Stimulated activated CD4-positive, alpha-beta T cell treated with anti-CD3 and anti-CD28 coated beads, TNF-alpha, amount 100 ng/mL, for 48 hours (primary cell): ENCODE measurements at regions not wholly inside any gene's neighbourhood (a gene's known extent, or its start where the extent isn't known, plus 50 kb on each side); places are given as distances from the start of the nearest gene placed in this dataset.
"Not testable (repeated sequence)": the region's sequence is repeated elsewhere in the genome, so short reads cannot be mapped to it uniquely, and the experiment has no call there.

Source experiments
- DNase-seq, 3 donors: peaks; one replicate each; pipeline ENCODE4 v3.0.0-alpha.2; 2020; ENCODE audit warnings: low read depth in 3 of 3

DNA sequence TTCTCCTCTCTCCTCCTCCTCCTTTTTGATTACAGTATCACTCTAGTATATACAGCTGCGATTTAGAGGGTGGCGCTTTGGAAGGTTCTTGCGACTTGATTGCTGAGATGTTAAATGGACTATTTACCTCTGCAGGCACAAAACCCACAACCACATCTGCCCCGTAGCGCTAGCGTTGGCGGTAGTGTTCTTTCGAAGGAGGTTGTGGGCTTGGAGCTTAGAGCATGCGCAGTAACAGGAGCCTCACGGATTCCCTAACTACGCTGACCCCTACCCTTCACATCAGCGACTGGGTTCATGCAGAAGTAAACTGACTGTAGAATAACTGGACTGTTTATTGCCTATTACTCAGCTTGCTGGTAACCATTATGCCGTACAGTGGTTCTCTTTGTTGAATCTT is 58.0 kb downstream of the CGGBP1 start:
- no peak for DNase-seq

DNA sequence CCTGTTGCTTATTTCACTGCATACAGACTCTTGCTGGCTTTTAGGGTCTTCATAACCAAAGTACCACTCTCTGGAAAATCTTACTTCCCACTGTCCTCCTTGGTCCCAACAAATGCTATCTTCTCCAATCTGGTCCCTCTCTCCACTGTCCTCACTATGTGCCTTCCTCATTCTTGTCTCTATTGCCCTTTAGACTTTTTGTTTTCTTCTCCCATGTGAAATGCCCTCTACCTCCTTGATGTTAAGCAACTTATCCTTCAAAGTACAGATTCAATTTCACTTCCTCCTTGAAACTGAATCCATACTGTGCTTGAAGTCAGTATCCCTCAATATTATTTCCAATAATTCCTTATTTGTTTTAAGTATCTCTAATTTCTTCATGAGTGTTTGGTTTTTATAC is 60.8 kb downstream of the CGGBP1 start:
- DNase-seq = no peak

DNA sequence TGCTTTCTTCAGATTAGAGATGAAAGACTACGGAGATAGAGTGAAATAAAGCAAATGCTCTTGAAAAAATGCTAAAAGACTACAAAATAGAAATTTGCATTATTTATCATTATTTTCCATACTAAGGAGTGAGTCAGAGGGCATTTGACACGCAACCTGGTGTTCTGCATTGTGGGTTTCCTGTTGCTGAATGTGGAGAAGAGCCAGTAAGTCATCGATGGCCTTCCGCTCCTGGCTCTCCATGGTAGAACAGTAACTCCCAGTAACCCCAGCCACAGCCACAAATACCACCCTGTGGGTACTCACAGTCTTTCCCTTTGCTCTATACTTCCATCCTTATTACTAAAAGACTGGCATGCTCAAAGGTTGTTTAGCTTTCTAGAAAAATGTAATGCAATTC is 61.5 kb downstream of the CGGBP1 start:
- peak; percentile 21 to 48 (median 32) for DNase-seq

DNA sequence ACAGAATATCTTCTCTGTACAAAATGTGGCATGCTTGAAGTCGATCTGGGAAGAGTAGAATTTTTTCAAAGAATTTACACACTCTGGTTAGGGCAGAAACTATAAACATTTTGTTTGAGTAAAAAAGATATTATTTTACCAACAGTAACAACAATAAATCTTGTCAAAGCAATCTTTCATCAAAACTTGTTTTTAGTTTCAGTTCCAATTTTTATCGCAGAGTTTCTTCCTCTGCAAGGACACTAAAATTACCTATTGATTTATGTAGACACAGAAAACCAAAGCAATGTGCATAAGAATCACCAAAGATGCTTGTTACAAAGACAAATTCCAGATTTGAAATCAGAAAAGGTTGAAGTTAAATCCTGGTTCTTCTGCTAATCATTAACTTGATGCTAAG is 61.9 kb downstream of the CGGBP1 start:
- DNase-seq = no peak

DNA sequence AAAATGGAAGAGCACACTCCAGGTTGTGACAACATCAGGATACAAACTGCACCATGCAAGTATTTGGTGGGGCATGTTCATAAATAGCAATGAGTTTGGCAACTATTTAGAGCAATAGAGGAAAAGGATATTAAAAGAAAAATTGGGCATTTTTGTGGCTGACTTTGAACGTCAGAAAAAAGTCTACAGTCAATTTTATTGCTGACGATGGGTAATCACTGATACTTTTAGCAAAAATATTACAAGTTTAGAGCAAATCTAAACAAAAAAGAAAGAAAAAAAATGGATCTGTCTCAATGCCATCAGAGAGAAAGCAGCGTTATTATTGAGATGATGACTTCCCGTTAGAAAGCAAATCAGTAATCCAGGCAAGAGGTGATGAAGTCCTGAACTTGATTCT is 65.2 kb downstream of the CGGBP1 start:
- no peak for DNase-seq

DNA sequence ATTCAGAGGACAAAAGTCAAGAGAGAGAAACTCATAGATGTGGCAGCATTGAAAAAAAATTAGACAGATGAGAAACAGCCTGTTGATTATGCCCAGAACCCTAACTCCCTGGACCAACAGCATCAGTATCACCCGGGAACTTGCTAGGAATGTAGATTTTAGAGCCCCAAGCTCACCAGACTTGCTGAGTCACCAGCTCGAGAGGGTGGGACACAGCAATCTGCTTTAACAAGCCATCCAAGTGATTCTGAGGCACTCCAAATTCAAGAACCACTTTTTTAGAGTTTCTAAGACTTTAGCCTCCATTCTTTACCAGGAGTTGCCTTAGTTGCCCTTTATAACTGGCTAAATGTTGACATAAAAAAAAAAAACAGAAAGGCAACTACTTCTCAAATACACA is 70.9 kb downstream of the CGGBP1 start:
- DNase-seq = no peak

DNA sequence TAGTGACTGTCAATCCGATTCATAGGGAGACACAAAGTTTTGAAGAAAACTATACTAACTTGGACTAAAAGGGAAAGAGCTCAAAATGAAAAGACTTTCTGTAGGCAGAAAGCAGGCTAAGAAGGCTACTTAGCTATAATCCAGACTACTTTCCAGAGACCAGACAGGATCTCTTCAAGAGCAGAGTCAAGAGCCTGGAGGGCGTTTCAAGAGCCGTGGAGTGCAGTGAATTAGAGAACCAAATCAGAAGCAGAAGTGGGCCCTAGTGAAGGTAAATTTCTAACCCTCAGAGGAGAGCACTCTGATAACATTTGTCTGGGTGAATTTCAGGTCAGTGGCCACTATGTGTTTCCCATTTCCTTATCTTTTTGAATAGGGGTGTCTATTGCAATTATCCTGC is 76.4 kb downstream of the CGGBP1 start:
- no peak for DNase-seq

DNA sequence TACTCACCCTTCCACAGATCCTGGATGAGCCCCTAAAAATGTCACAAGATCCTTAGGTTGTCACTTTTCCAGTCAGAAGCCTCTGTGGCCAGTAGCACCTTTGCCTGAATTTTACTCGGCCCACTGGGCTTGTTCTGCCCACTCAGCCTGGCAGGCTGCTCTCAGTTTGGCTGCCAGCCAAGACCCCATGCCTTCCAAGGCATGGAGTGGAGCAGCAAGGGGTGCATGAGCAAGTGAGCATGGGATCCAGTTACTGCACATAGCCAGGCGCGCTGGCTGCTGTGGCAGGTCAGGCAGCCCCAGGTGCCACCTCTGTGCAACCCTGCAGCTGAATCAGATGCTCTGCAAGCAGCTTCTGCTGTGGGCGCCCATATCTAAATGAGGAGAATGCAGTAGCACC is 79.3 kb downstream of the CGGBP1 start:
- no peak for DNase-seq

DNA sequence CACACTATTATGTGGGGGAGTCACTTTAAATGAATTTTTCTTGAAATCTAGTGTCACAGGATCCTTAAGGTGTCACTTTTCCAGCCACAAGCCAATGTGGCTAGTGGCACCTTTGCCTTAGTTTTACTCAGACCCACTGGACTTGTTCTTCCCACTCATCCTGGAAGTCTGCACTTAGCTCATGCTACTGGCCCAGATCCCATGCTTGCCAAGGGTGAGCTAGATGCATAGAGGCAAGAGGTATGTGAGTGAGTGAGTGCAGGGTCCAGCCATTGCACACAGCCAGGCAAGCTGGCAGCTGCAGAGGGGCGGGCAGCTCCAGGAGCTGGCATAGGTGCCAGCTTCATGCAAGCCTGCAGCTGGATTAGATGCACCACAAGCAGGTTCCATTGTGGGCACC is 81.0 kb downstream of the CGGBP1 start:
- DNase-seq = no peak

DNA sequence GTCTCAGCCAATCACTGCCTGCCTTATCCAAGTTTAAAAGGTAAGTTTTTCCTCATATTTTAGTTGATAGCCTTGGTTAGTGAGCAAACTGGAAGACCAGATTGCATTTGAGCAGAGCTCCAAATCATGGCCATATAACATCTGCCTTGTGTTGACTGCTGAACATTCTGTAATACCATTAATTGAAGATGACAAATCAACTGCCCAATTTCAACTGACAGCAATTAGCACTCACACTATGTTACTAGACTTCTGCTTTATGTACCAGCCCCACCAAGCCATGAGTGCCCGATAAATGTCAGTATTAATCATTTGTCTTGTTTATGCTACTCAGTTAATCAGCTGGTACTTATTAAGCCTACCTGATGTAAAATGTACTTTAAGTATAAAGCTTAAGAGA is 83.1 kb downstream of the CGGBP1 start:
- DNase-seq = no peak

DNA sequence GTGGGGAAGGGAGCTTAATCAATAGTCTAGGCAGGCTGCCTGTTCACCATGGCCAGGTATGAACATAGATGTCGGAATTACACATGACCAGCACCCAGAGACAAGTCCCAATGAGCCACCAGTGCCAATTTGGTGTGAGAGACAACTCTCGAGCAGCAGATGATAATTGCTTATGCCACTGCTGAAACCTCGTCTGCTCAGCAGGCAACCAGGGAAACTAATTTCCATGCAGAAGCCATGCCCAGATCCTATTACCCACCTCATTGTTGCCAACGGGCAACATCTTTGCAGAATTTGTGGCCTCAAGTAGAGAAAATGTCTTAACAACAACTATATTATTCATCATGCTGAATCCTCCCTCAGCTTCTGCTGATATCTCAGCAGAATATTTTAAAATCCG is 84.9 kb downstream of the CGGBP1 start:
- no peak for DNase-seq

DNA sequence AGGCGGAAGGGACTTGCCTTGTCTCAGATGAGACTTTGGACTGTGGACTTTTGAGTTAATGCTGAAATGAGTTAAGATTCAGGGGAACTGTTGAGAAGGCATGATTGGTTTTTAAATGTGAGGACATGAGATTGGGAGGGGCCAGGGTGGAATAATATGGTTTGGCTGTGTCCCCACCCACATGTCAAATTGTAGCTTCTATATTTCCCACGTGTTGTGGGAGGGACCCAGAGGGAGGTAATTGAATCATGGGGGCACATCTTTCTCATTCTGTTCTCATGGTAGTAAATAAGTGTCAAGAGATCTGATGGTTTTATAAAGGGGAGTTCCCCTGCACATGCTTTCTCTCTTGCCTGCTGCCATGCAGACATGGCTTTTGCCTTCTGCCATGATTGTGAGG is 89.2 kb downstream of the CGGBP1 start:
- no peak for DNase-seq

DNA sequence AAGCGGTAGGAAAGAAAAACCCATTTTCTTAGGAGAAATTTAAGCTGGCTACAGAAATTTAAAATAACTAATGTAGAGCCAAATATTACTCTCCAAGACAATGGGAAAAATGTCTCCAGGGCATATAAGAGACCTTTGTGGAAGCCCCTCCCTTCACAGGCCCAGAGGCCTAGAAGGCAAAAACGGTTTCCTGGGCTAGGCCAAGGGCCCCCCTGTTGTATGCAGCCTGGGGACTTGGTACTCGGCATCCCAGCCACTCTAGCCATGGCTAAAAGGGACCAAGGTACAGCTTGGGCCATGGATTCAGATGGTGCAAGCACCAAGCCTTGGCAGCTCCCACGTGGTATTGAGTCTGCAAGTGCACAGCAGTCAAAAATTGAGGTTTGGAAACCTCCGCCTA is 90.1 kb downstream of the CGGBP1 start:
- no peak for DNase-seq

DNA sequence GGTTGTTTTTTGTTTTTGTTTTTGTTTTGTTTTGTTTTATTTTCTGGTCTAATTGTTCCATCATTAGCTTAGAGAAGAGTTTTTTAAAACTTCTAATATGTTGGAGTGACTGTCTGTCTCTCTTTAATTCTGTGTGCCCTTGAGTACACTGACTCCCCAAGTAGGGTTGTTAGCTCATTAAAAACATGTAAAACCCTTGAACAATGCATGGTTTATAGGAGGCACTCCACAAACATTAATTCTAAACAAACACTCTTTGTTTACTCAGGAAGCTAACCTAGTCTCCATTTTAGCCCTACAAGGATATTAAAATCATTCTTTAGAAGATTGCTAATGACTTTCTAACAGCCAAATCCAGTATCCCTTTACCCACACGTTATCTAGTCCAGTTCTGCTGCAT is 100.5 kb downstream of the CGGBP1 start:
- no peak for DNase-seq

DNA sequence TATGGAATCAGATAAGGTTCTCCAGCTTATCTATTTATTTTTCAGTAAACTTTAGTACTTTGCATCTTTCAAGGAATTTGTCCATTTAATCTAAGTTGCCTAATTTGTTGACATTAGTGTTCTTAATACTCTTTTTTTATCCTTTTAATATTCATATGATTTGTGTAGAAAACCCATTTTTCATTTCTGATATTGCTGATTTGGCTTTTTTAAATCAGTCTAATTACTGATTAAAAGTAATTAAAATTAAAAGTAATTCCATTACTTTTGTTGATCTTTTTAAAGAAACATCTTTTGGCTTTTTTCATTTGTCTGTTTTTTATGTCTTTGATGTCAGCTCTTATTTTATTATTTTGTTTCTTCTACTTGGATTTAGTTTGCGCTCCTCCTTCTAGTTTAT is 101.2 kb downstream of the CGGBP1 start:
- DNase-seq = no peak

DNA sequence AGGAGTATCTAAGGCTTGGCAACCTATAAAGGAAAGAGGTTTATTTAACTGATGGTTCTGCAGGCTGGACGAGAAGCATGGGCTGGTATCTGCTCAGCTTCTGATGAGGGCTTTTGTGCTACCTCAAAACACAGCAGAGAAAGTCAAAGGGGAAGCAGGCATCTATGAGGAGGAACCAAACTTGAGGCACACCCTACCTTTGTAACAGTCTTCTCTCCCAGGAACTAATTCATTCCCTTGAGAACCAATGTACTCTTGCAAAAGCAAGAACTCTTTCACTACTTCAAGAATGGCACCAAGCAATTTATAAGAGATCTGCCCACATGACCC is 109.0 kb downstream of the CGGBP1 start:
- DNase-seq = no peak

DNA sequence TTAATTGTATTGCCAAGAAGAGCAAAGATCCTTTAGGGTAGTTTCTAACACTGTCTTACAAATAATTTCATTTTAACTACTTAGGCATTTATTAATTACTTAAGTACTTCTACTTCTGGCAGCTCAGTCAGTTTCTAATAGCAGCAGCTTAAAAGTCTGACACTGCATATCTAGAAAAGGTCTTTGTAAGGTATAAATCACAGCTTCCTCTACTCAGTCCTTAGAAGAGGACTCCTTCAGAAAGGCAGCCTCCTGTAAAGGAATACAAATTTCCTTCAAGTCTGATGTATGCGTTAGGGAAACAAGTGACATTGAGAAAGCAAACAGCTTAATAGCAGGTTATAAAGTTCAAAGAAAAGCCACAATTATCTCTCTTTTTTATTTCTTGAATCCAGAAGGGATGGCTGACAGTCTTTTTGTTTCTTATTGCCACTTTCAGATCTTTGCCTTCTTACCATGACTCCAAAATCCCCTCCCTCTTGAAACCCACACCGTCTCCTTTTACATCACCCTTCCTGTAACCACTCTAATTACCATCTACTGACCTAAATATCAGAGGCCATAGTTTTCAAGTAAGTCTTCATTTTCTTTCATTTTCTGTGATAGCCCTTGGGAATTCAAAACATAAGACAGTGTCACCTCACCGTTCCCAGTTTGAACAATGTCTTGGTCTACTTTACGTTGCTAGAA is 109.5 kb downstream of the CGGBP1 start:
- DNase-seq = no peak

DNA sequence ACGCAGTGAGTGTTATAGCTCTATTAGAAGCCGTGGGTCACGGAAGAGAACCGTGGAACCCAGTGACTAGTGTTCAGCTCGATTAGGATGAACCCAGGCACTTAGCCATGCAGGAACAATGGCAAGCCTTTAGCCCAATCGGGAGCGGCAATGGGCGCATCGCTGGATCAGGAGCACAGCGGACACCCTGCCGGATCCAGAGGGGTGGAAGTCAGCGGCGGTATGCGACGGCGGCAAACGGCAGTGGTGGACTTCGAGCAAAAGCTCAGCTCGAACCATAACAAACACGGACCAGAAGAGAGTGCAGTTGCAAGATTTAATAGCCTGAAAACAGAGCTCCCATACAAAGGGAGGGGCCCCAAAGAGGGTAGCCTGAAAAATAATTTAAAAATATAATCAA is 112.8 kb downstream of the CGGBP1 start:
- not testable (repeated sequence) for DNase-seq

DNA sequence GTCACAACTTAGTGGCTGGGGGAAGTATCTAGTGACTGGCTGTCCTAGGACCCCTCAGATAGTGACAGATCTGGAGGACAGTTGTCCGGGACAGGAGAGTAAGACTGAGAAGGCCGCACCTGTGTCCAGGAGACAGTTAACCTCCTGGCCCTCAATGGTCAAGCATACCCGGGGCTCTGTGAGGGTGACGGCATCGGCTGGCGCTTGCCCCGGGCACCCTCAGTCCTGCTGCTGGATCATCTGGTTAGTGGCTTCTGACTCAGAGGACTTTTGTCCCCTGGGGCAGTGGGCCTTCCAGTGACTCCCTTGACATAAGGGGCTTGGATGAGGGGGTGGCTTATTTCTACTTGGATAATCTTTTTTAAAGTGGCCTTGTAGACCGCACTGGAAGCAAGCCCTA is 116.5 kb downstream of the CGGBP1 start:
- DNase-seq = not testable (repeated sequence)

DNA sequence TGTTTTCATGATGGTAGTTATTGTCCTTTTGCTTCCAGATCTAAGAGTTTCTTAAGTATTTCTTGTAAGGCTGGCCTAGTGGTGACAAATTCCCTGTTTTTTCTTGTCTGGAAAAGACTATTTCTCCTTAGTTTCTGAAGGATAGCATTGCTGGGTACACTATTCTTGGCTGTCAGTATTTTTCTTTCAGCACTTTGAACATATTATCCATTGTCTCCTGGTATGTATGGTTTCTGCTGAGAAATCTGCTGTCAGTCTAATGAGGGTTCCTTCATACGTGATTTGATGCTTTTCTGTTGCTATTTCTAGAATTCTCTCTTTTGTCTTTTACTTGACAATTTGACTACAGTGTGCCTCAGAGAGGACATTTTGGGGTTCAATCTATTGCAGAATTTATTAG is 134.3 kb downstream of the CGGBP1 start:
- DNase-seq = no peak

DNA sequence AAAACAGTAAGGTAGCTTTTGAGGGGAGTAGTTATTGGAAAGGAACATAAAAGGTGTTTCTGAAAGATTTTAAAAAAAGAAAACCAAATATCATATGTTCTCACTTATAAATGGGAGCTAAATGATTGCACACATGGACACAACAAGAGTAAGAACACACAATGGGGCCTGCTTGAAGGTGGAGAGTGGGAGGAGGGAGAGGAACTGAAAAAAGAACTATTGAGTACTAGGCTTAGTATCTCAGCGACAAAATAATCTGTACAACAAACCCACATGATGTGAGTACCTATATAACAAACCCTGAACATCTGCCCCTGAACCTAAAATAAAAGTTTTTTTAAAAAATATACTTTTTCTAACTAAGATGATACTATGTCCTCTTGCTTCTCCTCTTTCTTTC is 138.3 kb downstream of the CGGBP1 start:
- no peak for DNase-seq

DNA sequence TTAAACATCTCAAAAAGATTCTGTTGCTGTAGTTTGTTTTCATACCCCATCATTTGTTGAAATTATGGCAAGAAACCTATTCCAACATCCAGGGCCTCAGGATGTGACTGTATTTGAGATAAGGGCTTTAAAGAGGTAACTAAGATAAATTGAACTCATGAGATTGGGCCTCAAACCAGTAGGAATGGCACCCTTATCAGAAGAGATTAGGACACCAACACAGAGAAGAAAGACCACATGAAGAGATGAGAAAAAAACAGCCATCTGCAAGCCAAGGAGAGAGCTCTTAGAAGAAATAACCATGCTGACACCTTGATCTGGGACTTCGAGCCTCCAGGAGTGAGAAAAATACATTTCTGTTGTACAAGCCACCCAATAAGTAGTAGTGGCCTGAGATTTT is 157.7 kb downstream of the CGGBP1 start:
- DNase-seq = no peak

DNA sequence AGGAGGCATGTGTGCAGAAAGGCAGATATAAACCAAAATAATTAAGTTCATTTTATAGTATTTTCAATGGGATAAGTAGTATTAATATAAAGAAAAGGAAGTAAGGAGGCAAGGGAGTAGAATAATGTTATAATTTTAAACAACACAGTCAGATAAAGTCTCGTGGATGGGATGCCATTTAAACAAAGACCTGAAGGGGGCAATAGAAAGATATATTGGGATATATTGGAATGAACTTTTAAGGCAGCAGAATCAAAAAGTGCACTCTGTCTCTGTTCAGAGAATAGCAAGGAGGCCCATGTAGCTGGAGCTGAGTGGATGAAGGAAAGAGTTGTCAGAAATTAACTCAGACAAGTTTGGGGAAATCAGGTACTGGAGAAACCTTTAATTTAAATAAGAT is 158.7 kb downstream of the CGGBP1 start:
- DNase-seq = no peak

DNA sequence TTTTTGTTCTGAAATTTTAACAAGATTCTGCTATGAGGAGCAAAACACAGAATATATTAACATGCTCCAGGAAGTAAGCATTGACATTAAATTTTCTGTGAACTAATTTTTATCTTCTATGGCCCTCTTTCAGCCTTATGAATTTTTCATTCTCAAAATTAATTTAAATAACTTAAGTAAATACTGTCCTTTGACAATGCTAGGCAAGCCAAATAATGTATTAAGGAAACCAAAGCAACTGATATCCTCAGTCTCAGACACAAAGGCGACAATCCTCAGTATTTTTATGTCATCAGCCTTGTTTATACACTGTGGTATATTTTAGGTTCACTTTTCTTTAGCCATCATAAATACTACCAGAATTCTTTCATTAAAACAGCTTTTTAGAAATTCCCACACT is 159.8 kb downstream of the CGGBP1 start:
- no peak for DNase-seq

DNA sequence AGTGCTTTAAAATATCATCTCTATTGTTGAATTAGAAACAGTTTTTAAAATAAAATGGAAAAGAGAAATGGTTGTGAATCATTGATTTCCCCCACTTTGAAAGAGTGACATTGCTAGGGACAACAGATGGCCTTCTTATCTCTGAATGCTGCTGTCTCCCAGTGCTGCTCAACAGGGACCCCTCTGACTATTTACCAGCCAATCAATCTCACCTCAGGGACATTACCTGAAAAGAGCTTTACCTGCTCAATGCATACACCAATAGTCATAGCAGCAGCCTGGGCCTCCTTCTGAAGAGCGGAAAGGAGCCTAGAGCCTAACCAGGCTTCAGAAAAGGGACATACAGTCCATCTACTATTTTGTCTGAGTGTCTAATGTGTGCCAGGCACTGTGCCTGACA is 162.8 kb downstream of the CGGBP1 start:
- no peak for DNase-seq
